Caco-2 (cell line): ENCODE measurements at regions not wholly inside any gene's neighbourhood (a gene's known extent, or its start where the extent isn't known, plus 50 kb on each side); places are given as distances from the start of the nearest gene placed in this dataset.

Source experiments
- BruUV-seq: library from RNA; stranded (reverse); fragments of 400-500 nt; replicated peaks from 2 replicates; lab custom pipeline; 2021; lab: Mats Ljungman, UMichigan
- CTCF ChIA-PET: fragments of 300-600 bp; sonication (Branson Sonifier 250); formaldehyde crosslinking; loops from one replicate; lab custom pipeline; 2022; ENCODE audit warnings: antibody characterized with exemption; lab: Charles Lee
- POLR2A ChIA-PET: fragments of 300-600 bp; sonication (Branson Sonifier 250); formaldehyde crosslinking; loops from one replicate; lab custom pipeline; 2022; ENCODE audit warnings: antibody characterized with exemption; lab: Charles Lee
- DNase-seq, 2 experiments: peaks; one replicate each; pipeline versions ENCODE4 v3.0.0 to v3.0.0-alpha.2; 2020 to 2022
- H3K27me3 ChIP-seq: replicated peaks from 2 replicates; pipeline ENCODE4 v1.6.0; 2011; ENCODE audit warnings: low read length; ENCODE audit not compliant: control insufficient read depth, insufficient read depth
- H3K36me3 ChIP-seq: 2 replicates; pipeline ENCODE4 v1.5.1; 2011; ENCODE audit warnings: low read length; ENCODE audit not compliant: control insufficient read depth, insufficient read depth
- H3K4me1 ChIP-seq: fragments of 250-450 bp; sonication (Bioruptor Pico); 2 replicates; pipeline ENCODE4 v1.5.1; 2020; ENCODE audit warnings: mild to moderate bottlenecking
- H3K4me3 ChIP-seq: 2 replicates; pipeline ENCODE4 v1.5.1; 2011; ENCODE audit warnings: low read depth, mild to moderate bottlenecking, control low read depth, low read length
- H3K9me3 ChIP-seq: fragments of 250-450 bp; sonication (Bioruptor Pico); 2 replicates; pipeline ENCODE4 v1.5.1; 2020; ENCODE audit warnings: mild to moderate bottlenecking, moderate library complexity
- H3K27ac Mint-ChIP-seq: one replicate; pipeline ENCODE4 v1.8.0; 2022; ENCODE audit warnings: mixed read lengths; ENCODE audit not compliant: unreplicated experiment
- H3K27me3 Mint-ChIP-seq: one replicate; pipeline ENCODE4 v1.8.0; 2022; ENCODE audit warnings: mixed read lengths; ENCODE audit not compliant: insufficient read depth, unreplicated experiment
- H3K36me3 Mint-ChIP-seq: one replicate; pipeline ENCODE4 v1.8.0; 2022; ENCODE audit warnings: mild to moderate bottlenecking, mixed read lengths; ENCODE audit not compliant: insufficient read depth, unreplicated experiment
- H3K4me1 Mint-ChIP-seq: one replicate; pipeline ENCODE4 v1.8.0; 2022; ENCODE audit warnings: low read depth, mixed read lengths; ENCODE audit not compliant: unreplicated experiment
- H3K4me3 Mint-ChIP-seq: one replicate; pipeline ENCODE4 v1.8.0; 2022; ENCODE audit warnings: mild to moderate bottlenecking, moderate library complexity, mixed read lengths; ENCODE audit not compliant: unreplicated experiment
- H3K9me3 Mint-ChIP-seq: one replicate; pipeline ENCODE4 v1.8.0; 2022; ENCODE audit warnings: mixed read lengths; ENCODE audit not compliant: unreplicated experiment
- intact Hi-C: fragments of 100-400 bp; cut with micrococcal nuclease; formaldehyde crosslinking; loops from one replicate; pipeline ENCODE4 v1.10.0; 2022; ENCODE audit not compliant: unreplicated experiment
- TF ChIP-seq, protein P1 (sequence below), 2 experiments: fragments of 200-600 bp in 1 of 2; IDR thresholded peaks; 1 replicate in 1 of 2; 2 replicates in 1 of 2; pipeline versions ENCODE4 v1.5.1 to v1.8.0; 2011 to 2022; ENCODE audit warnings: antibody characterized with exemption in 1 of 2, control low read depth in 1 of 2, inconsistent platforms in 1 of 2, low read depth in 1 of 2, low read length in 1 of 2, mild to moderate bottlenecking in 1 of 2, moderate library complexity in 1 of 2; ENCODE audit not compliant: insufficient read depth in 1 of 2, severe bottlenecking in 1 of 2, unreplicated experiment in 1 of 2

DNA sequence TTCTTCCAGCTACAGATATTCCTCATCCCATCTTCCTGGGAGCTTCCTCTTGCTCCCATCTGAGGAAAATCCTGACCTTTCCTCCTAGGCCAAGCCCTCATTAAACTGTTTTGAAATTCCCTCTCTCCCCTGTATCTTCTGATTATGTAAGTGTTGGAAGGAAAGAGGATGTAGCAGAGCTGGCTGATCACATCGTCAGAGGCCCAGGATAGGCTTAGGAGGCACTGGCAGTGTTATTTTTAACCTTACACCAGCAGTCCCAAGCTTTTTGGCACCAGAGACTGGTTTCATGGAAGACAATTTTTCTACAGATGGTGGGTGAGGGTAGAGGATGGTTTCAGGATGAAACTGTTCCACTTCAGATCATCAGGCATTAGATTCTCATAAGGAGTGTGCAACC, 630.4 kb downstream of the EPHA4 start:
- no peak for DNase-seq
- no peak overlapping the region for H3K4me3 Mint-ChIP-seq
- H3K9me3 ChIP-seq = no peaks in the 10 kb centered on the region; the same call in 1 of the 2 replicates
- H3K4me3 ChIP-seq = no peak overlapping the region
- H3K27me3 Mint-ChIP-seq = peaks cover 2% of the 10 kb centered on the region
- H3K9me3 Mint-ChIP-seq = no peaks in the 10 kb centered on the region
- no peaks in the 10 kb centered on the region for H3K4me1 ChIP-seq
- H3K36me3 Mint-ChIP-seq = no peaks in the 10 kb centered on the region
- no TSS peak for BruUV-seq
- POLR2A ChIA-PET = no interaction called here
- intact Hi-C loops = loop anchor here (10.0 kb wide), 1 partner anchor 257 kb away; no protein-coding TSS in a partner anchor
- H3K4me1 Mint-ChIP-seq = no peaks in the 10 kb centered on the region
- TF ChIP-seq, protein P1, sequence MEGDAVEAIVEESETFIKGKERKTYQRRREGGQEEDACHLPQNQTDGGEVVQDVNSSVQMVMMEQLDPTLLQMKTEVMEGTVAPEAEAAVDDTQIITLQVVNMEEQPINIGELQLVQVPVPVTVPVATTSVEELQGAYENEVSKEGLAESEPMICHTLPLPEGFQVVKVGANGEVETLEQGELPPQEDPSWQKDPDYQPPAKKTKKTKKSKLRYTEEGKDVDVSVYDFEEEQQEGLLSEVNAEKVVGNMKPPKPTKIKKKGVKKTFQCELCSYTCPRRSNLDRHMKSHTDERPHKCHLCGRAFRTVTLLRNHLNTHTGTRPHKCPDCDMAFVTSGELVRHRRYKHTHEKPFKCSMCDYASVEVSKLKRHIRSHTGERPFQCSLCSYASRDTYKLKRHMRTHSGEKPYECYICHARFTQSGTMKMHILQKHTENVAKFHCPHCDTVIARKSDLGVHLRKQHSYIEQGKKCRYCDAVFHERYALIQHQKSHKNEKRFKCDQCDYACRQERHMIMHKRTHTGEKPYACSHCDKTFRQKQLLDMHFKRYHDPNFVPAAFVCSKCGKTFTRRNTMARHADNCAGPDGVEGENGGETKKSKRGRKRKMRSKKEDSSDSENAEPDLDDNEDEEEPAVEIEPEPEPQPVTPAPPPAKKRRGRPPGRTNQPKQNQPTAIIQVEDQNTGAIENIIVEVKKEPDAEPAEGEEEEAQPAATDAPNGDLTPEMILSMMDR (IDR thresholded peaks at IDR 0.05; ENCODE audit: insufficient read depth in 1 of 2, low read depth in 1 of 2, low read length in 1 of 2, severe bottlenecking in 1 of 2, unreplicated experiment in 1 of 2) = no peak
- no peak overlapping the region for H3K27ac Mint-ChIP-seq
- no peaks in the 10 kb centered on the region for H3K36me3 ChIP-seq
- no peaks in the 10 kb centered on the region for H3K27me3 ChIP-seq
- CTCF ChIA-PET = no interaction called here

DNA sequence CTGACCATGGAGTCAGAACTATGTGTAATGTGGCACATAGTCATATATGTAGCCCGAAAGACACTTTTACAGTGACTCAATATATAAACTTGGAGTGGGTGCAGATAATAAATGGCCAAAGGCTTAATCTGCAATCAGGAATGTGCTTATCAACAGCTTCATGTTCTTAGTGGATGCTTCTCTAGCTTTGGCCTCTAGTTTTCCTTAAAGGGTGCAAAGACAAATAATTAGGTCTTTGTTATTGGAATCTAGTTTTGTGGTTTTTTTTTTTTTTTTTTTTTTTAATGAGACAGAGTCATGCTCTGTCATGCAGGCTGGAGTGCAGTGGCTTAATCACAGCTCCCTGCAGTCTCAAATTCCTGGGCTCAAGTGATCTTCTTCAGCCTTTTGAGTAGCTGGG, 625.6 kb downstream of the EPHA4 start:
- no peaks in the 10 kb centered on the region for H3K4me1 ChIP-seq
- TF ChIP-seq, protein P1 (IDR thresholded peaks at IDR 0.05; ENCODE audit: insufficient read depth in 1 of 2, low read depth in 1 of 2, low read length in 1 of 2, severe bottlenecking in 1 of 2, unreplicated experiment in 1 of 2) = no peak
- H3K27ac Mint-ChIP-seq = no peak overlapping the region
- no peaks in the 10 kb centered on the region for H3K9me3 ChIP-seq
- peaks cover 3% of the 10 kb centered on the region for H3K27me3 Mint-ChIP-seq
- no TSS peak for BruUV-seq
- CTCF ChIA-PET = no interaction called here
- no peaks in the 10 kb centered on the region for H3K9me3 Mint-ChIP-seq
- no peaks in the 10 kb centered on the region for H3K27me3 ChIP-seq
- POLR2A ChIA-PET = no interaction called here
- intact Hi-C loops = loop anchor here (10.0 kb wide), 1 partner anchor 262 kb away; no protein-coding TSS in a partner anchor
- H3K4me1 Mint-ChIP-seq = no peaks in the 10 kb centered on the region
- no peak for DNase-seq
- no peak overlapping the region for H3K4me3 ChIP-seq
- H3K4me3 Mint-ChIP-seq = no peak overlapping the region
- no peaks in the 10 kb centered on the region for H3K36me3 ChIP-seq
- H3K36me3 Mint-ChIP-seq = no peaks in the 10 kb centered on the region

DNA sequence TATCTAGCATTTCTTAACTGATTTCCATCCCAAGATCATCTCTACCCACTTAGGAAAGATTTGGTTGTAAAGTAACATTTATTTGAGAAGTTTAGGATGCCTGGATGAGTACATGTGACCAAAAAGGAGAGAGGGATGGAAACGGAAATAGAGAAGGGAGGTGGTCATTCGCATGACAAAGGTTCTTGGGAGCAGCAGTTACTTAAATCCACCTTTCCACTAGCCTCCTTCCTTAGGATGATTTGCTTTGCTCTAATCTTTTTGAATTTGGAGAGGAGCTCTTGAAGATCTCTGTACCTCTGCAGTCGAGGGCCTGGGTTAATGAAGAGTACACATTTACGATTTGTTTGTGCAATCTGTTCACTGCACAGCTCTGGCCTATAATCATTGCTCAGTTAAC, 623.5 kb downstream of the EPHA4 start:
- no peak overlapping the region for H3K4me3 ChIP-seq
- TF ChIP-seq, protein P1 (IDR thresholded peaks at IDR 0.05; ENCODE audit: insufficient read depth in 1 of 2, low read depth in 1 of 2, low read length in 1 of 2, severe bottlenecking in 1 of 2, unreplicated experiment in 1 of 2) = no peak
- H3K27me3 ChIP-seq = no peaks in the 10 kb centered on the region
- ChIA-PET CTCF (interaction anchor here (0.6 kb wide), 1 partner anchor 1261 kb away, joined by 8 read pairs; no protein-coding TSS in a partner anchor), POLR2A (no interaction called here)
- H3K36me3 Mint-ChIP-seq = no peaks in the 10 kb centered on the region
- BruUV-seq = no TSS peak
- no peaks in the 10 kb centered on the region for H3K4me1 ChIP-seq
- H3K9me3 Mint-ChIP-seq = peaks cover 7% of the 10 kb centered on the region
- no peak for DNase-seq
- H3K4me1 Mint-ChIP-seq = no peaks in the 10 kb centered on the region
- H3K9me3 ChIP-seq = 0 out of 2 replicates have a peak, but pooled peaks cover 6% of the 10 kb centered on the region
- no peak overlapping the region for H3K27ac Mint-ChIP-seq
- H3K27me3 Mint-ChIP-seq = peaks cover 3% of the 10 kb centered on the region
- no peaks in the 10 kb centered on the region for H3K36me3 ChIP-seq
- no peak overlapping the region for H3K4me3 Mint-ChIP-seq
- intact Hi-C loops = loop anchor here (10.0 kb wide), 1 partner anchor 264 kb away; no protein-coding TSS in a partner anchor
